Aorta (tissue), 5 donors: ENCODE measurements at regions not wholly inside any gene's neighbourhood (a gene's known extent, or its start where the extent isn't known, plus 50 kb on each side); places are given as distances from the start of the nearest gene placed in this dataset.
A peak's percentile ranks its signal among the peaks of the same experiment; 100 is the strongest.

ENCODE experiments used
- ATAC-seq: fragments of 200-7000 bp; cut with Tn5 transposase; one replicate; pipeline ENCODE4 v1.9.1; 2022; ENCODE audit warnings: moderate library complexity; ENCODE audit not compliant: low FRiP score
- DNase-seq, 2 donors: peaks; one replicate each; pipeline ENCODE4 v3.0.0-alpha.2; 2020
- H3K27ac ChIP-seq, 2 donors: one replicate each; pipeline ENCODE4 v1.5.1; 2013; ENCODE audit warnings: low read length in 2 of 2, mild to moderate bottlenecking in 2 of 2, moderate library complexity in 2 of 2, control low read depth in 1 of 2, inconsistent platforms in 1 of 2, low read depth in 1 of 2
- H3K27me3 ChIP-seq, 2 donors: one replicate each; pipeline ENCODE4 v1.6.1; 2013; ENCODE audit warnings: control low read depth in 1 of 2, low read length in 1 of 2, mild to moderate bottlenecking in 1 of 2, moderate library complexity in 1 of 2; ENCODE audit not compliant: insufficient read depth in 2 of 2, control insufficient read depth in 1 of 2
- H3K36me3 ChIP-seq, 2 donors: one replicate each; pipeline ENCODE4 v1.6.1; 2013; ENCODE audit warnings: control low read depth in 1 of 2, low read length in 1 of 2, mild to moderate bottlenecking in 1 of 2; ENCODE audit not compliant: insufficient read depth in 2 of 2, control insufficient read depth in 1 of 2
- H3K4me1 ChIP-seq, 2 donors: one replicate each; pipeline ENCODE4 v1.6.1; 2013; ENCODE audit warnings: low read length in 2 of 2, control low read depth in 1 of 2, mild to moderate bottlenecking in 1 of 2, moderate library complexity in 1 of 2; ENCODE audit not compliant: insufficient read depth in 2 of 2, control insufficient read depth in 1 of 2
- H3K4me3 ChIP-seq, 2 donors: one replicate each; pipeline ENCODE4 v1.5.1; 2013; ENCODE audit warnings: low read length in 2 of 2, control low read depth in 1 of 2, mild to moderate bottlenecking in 1 of 2
- H3K9me3 ChIP-seq: one replicate; pipeline ENCODE4 v1.6.1; 2013; ENCODE audit warnings: mild to moderate bottlenecking, low read length; ENCODE audit not compliant: control insufficient read depth
- WGBS, 2 donors: extraction: QIAGEN DNeasy Blood & Tissue Kit; methylation state at CpG; one replicate each; pipeline ENCODE4 v1.1.7; 2013; 5-methylcytosine and 5-hydroxymethylcytosine counted together
- intact Hi-C, 2 donors: fragments of 100-400 bp; cut with DNase I; formaldehyde crosslinking; loops; one replicate each; pipeline versions ENCODE4 v1.14.2 to v1.15.0; 2022
- donor health status: healthy with polysubstance abuse.
- donor health status: Bipolar disorder and iron deficiency.
- donor health status: DM: no; HTN: no; CAD: no.
- donor health status: DM: no; HTN: no; CAD: no.
- donor health status: DM: yes; HTN: yes; CAD: no.

DNA sequence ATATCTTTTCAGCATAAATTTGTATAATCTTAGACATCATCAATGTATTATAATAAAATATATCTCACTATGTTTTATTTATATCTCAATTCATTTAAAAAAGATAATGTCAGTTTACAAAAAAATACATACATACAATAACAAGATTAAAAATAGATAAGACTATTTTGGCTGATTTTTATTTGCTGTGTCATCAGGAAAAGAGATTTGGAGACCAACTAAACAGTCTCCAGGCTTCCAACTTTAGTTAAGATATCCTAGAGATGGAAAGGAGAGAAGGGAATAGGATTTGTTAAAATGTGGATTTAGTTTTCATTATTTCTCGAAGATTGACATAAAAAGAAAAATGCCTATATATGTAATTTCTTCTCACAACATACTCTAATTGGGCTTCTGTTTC lies 433.8 kb upstream of the TOM1L1 start:
- Histone ChIP-seq H3K27me3 (no peaks in the 10 kb centered on the region), H3K4me1 (no peaks in the 10 kb centered on the region), H3K27ac (no peak overlapping the region), H3K9me3 (peaks cover 2% of the 10 kb centered on the region), H3K36me3 (no peaks in the 10 kb centered on the region), H3K4me3 (no peak overlapping the region)
- DNase-seq (no peak), ATAC-seq (no peak)
- 55 to 62% methylated on average over 1 of the region's 1 CpG for WGBS, 2 donors
- intact Hi-C loops, result no loop called here

DNA sequence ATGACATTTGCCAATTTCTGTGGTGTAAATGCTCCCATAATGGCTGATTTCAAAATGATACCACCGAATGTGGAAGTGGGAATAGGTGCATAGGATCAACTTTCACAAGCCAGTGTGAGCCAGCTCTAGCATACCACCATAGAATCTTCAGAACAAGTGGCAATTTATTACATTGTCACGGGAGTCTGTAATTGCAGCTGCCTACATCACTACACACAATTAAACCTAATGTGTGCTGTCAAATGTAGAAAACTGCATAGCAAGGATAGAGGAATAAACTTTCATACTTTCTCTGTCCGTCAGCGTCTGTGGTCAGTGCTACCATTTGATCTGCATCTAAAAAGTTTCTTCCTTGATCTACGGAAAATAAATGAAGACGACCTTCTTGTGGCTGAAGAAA lies 417.8 kb upstream of the TOM1L1 start:
- 61 to 71% methylated on average over 6 of the region's 6 CpGs for WGBS, 2 donors
- no peaks in the 10 kb centered on the region for H3K9me3 ChIP-seq
- H3K36me3 ChIP-seq, result no peaks in the 10 kb centered on the region
- intact Hi-C loops, result no loop called here
- H3K4me3 ChIP-seq, result no peak overlapping the region
- DNase-seq (no peak), ATAC-seq (no peak)
- no peak overlapping the region for H3K27ac ChIP-seq
- no peaks in the 10 kb centered on the region for H3K4me1 ChIP-seq
- H3K27me3 ChIP-seq, result no peaks in the 10 kb centered on the region

DNA sequence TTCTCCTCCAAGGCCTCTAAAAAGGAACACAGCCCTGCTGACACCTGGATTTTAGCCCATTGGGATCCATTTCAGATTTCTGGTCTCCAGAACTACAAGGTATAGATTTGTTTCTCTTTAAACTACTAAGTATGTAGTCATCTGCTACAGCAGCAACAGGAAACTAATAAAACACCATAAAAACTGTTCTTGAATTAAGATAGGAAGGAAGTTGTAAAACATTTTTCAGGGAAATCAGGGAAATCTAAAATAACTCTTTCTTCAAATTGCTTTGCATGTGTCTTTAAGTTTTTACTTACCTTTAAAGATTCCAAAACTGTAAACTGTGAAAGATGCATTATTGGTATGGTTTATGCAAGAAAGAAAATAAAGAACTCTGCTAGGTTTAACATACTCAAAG lies 407.0 kb upstream of the TOM1L1 start:
- ATAC-seq (no peak), DNase-seq (no peak)
- Histone ChIP-seq H3K27me3 (no peaks in the 10 kb centered on the region), H3K9me3 (no peaks in the 10 kb centered on the region), H3K27ac (no peak overlapping the region), H3K4me1 (no peaks in the 10 kb centered on the region), H3K4me3 (no peak overlapping the region), H3K36me3 (no peaks in the 10 kb centered on the region)
- intact Hi-C loops, result no loop called here

DNA sequence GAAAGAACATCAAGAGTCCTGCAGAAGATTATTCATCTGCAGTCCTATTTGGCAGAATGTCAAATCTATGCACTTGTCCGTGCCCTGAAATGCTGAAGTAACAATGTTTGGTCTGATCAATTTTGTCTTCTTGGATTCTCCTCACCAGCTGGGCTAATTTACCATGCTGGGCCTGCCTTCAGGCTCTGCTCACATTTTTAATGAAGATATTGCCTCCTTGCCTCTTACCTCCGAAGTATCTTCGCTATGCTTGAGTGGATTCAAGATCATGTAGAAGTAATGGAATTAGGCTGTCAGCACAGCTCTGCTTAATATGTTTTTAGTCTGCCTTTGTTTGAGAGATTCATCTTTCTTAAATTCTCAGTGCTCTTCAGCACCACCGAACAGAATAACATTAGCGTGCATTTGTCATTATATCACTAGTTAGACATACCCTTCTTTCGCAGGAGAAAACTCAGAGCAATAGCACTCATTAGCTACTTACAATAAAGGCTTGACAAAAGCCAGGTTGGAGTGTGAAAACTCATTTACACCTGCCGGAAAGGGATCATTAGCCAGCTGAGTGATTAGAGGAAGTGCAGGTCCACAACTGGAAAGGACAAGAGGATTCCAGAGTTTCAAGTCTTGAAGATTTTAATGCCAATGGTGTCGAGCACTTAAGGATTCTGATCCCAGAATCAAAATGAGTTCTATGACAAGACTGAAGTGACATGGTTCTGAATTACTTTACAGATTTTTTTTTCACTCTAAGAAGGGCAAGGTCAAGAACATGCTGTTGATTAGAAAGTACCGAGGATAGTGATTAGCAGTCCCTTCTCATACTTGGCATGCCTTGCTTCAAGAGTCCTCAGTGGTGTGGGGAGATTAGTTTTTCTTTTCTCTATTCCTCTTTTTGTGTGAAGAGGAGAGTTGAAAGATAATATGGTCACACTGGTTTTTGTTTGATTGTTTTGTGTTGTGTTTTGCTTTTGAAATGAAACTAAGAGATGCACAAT lies 405.6 kb upstream of the TOM1L1 start:
- WGBS, 2 donors, result 60 to 65% methylated on average over 9 of the region's 9 CpGs
- no peak for ATAC-seq

DNA sequence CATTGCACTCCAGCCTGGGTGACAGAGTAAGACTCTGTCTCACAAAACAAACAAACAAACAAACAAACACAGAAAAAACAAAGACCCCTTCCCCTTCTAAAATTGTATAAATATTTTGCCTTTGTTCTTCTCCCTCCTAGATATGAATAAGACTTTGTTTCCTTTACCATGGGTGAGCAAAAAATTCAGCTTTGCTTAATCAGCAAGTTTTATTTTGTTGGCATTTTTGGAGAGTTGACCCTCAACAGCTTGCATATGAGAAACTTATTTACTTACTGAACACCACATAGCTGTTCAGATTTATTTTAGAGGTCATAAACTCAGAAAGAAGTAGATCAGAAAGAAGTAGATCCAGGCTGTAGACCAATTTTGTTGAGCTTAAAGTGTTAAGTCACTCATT lies 395.2 kb upstream of the TOM1L1 start:
- Histone ChIP-seq H3K4me1 (no peaks in the 10 kb centered on the region), H3K36me3 (no peaks in the 10 kb centered on the region), H3K27me3 (no peaks in the 10 kb centered on the region), H3K4me3 (no peak overlapping the region), H3K9me3 (no peaks in the 10 kb centered on the region), H3K27ac (no peak overlapping the region)
- DNase-seq, result no peak
- intact Hi-C loops, result no loop called here
- no peak for ATAC-seq

More for the DNA sequence above, 405.6 kb upstream of the TOM1L1 start:
- Histone ChIP-seq H3K4me1 (no peaks in the 10 kb centered on the region), H3K9me3 (peaks cover 2% of the 10 kb centered on the region), H3K27ac (no peak overlapping the region), H3K27me3 (no peaks in the 10 kb centered on the region), H3K4me3 (no peak overlapping the region), H3K36me3 (no peaks in the 10 kb centered on the region)
- DNase-seq, result no peak
- intact Hi-C loops, result no loop called here

DNA sequence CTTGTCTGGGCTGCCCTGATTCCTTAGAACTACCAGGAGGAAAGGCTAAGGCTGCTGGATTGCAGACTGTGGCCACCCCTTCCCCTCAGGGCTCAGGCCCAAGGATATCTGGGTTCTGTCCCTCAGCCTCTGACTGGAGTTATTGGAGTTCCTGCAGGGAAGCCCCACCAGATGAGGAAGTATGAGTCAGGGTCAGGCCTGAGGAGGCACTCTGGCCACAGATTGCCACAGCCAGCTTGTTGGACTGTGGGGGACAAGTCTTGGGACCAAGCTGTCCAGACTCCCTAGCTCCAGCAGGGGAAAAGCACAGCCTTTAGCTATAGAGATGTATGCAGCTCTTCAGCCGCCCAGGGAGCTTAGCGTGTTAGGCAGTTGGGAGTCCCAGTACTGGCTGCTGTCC lies 381.9 kb upstream of the TOM1L1 start:
- H3K4me3 ChIP-seq, result no peak overlapping the region
- no peaks in the 10 kb centered on the region for H3K4me1 ChIP-seq
- 83 to 87% methylated on average over 2 of the region's 2 CpGs for WGBS, 2 donors
- no peaks in the 10 kb centered on the region for H3K36me3 ChIP-seq
- no peaks in the 10 kb centered on the region for H3K9me3 ChIP-seq
- H3K27me3 ChIP-seq, result no peaks in the 10 kb centered on the region
- ATAC-seq, result no peak
- DNase-seq, result peak in 1 of 2 donors; percentile 57
- intact Hi-C loops, result no loop called here
- H3K27ac ChIP-seq, result no peak overlapping the region

DNA sequence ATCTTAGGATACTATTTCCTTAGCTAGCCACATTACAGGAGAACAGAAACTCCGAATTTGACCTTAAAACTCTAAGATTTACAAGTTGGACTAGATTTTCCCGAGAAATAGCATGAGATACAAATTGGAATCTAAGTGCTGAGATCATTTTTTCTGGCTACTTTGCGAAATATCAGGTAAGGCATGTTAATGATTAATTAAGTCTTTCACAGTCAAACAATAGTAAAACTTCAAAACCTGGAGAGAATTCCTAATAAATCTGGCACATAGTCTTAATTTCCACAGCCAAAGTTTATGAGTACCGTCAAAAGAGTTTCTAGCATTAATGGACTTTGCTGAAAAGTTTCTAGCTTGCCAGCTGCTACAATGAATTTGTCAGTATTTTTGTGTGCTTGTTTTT lies 379.5 kb upstream of the TOM1L1 start:
- DNase-seq, result no peak
- H3K4me1 ChIP-seq, result no peaks in the 10 kb centered on the region
- ATAC-seq, result no peak
- H3K27me3 ChIP-seq, result no peaks in the 10 kb centered on the region
- intact Hi-C loops, result no loop called here
- no peak overlapping the region for H3K4me3 ChIP-seq
- no peaks in the 10 kb centered on the region for H3K9me3 ChIP-seq
- H3K27ac ChIP-seq, result no peak overlapping the region
- WGBS, 2 donors, result 71 to 72% methylated on average over 4 of the region's 4 CpGs
- no peaks in the 10 kb centered on the region for H3K36me3 ChIP-seq

DNA sequence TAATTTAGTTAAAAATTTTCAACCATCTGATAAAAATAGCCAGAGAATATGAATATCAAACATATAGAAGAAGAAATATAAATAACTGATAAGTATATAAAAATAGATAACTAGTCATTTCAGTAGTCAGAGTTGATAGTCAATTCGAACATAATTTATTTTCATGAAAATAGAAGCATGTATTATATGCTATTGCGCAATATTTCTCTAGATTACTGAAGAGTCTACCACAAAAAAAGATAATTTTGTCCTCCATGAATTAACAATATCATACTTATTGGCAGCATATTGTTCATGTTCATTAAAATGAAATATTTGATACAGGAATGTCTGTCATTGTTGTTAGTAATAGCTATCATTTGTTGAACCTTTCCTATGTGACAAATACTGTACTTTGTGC lies 376.2 kb upstream of the TOM1L1 start:
- 77 to 83% methylated on average over 2 of the region's 2 CpGs for WGBS, 2 donors
- Histone ChIP-seq H3K27me3 (no peaks in the 10 kb centered on the region), H3K36me3 (no peaks in the 10 kb centered on the region), H3K4me3 (no peak overlapping the region), H3K27ac (no peak overlapping the region), H3K9me3 (no peaks in the 10 kb centered on the region), H3K4me1 (no peaks in the 10 kb centered on the region)
- intact Hi-C loops, result no loop called here
- ATAC-seq (no peak), DNase-seq (no peak)

DNA sequence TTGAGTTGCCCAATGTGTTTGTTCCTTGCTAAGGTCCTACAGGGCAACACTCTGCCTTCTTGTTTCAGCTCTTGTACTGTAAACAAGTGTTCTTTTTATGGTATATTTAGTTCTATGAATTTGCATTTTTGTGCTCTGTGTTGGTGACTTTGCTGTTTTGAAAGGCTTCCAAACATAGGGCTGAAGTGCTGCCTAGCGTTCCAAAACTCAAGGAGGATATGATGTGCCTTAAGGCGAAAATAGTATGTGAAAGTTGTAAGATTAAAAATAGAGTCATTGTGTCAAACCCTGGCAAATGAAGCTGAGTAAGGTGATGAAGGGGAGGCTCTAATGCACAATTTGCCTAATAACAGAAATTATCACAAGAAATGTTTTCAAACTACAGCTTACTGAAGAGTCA lies 372.7 kb upstream of the TOM1L1 start:
- intact Hi-C loops, result no loop called here
- 51 to 63% methylated on average over 2 of the region's 2 CpGs for WGBS, 2 donors
- ATAC-seq, result no peak
- Histone ChIP-seq H3K9me3 (no peaks in the 10 kb centered on the region), H3K4me1 (no peaks in the 10 kb centered on the region), H3K36me3 (no peaks in the 10 kb centered on the region), H3K27me3 (no peaks in the 10 kb centered on the region), H3K27ac (no peak overlapping the region), H3K4me3 (no peak overlapping the region)
- no peak for DNase-seq
